Peyer's patch (tissue), 4 donors: ENCODE measurements at regions not wholly inside any gene's neighbourhood (a gene's known extent, or its start where the extent isn't known, plus 50 kb on each side); places are given as distances from the start of the nearest gene placed in this dataset.

Experiments used
- DNase-seq, 3 donors: peaks; one replicate each; pipeline ENCODE4 v3.0.0-alpha.2; 2017 to 2019
- H3K27ac ChIP-seq, 4 donors: fragments of 200-600 bp; sonication (generic); one replicate each; pipeline ENCODE4 v1.5.1; 2016 to 2019
- H3K27me3 ChIP-seq, 2 donors: fragments of 200-600 bp; sonication (generic); one replicate each; pipeline ENCODE4 v1.5.1; 2019
- H3K36me3 ChIP-seq, 3 donors: fragments of 200-600 bp; sonication (generic); one replicate each; pipeline ENCODE4 v1.5.1; 2016 to 2019
- H3K4me1 ChIP-seq, 4 donors: fragments of 200-600 bp; sonication (generic); one replicate each; pipeline ENCODE4 v1.5.1; 2016 to 2019
- H3K4me3 ChIP-seq, 4 donors: fragments of 200-600 bp; sonication (generic); 1 replicate in 3 of 4; 2 replicates in 1 of 4; pipeline ENCODE4 v1.5.1; 2016 to 2019; ENCODE audit warnings: mild to moderate bottlenecking in 1 of 4
- H3K9me3 ChIP-seq, 4 donors: fragments of 200-600 bp; sonication (generic); one replicate each; pipeline ENCODE4 v1.5.1; 2016 to 2019; ENCODE audit warnings: mild to moderate bottlenecking in 1 of 4
- POLR2A ChIP-seq, 2 donors: fragments of 450-650 bp; IDR thresholded peaks; one replicate each; pipeline ENCODE4 v1.5.1; 2017; ENCODE audit warnings: antibody characterized with exemption in 2 of 2, mild to moderate bottlenecking in 2 of 2, moderate library complexity in 2 of 2
- TF ChIP-seq, protein P1 (sequence below), 6 experiments: fragments of 450-650 bp in 4 of 6; fragments of 200-600 bp in 2 of 6; sonication (generic) in 1 of 6; IDR thresholded peaks; one replicate each; pipeline ENCODE4 v1.5.1; 2017 to 2019; ENCODE audit warnings: antibody characterized with exemption in 6 of 6, mild to moderate bottlenecking in 3 of 6, moderate library complexity in 1 of 6

DNA sequence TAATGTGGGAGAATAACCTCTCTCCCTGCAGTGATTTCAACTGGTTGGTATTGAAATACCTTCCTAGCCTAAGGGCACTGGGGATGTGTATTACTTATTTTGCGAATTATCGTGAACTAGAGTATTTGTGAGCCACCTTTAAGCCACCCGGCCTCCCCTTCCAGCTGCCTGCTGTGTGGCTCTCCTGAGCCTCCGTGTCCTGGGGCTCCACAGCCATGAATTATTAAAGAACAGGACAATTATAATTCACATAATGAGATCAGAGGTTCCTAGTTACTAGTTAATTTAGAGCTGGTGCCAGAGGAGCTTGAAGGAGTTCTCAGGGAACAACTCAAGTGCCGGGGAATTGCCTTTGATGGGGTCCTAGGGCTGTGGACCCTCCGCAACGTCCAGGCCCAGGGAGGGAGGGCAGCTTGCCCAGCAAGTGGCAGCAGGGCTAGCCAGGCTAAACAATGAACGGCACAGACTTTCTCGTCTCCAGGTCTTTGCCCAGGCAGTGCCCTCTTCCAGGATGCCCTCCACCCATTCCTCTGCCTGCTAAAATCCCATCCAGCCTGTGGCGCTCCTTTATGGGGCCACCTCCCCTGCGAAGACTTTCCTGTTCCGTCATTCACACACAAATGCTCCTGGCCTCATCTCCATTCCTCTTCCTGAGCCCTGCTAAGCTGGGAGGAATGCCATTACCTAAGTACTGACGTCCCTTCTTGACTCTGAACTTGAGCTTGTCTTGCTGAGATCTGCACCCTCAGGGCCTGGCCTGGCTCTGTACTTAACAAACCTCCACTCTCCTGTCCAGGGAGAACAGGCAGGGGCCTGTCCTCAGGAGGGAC is 91.5 kb downstream of the RTL6 start:
- H3K27ac ChIP-seq: no peak overlapping the region
- TF ChIP-seq POLR2A (IDR thresholded peaks at IDR 0.05): no peak
- TF ChIP-seq, protein P1, sequence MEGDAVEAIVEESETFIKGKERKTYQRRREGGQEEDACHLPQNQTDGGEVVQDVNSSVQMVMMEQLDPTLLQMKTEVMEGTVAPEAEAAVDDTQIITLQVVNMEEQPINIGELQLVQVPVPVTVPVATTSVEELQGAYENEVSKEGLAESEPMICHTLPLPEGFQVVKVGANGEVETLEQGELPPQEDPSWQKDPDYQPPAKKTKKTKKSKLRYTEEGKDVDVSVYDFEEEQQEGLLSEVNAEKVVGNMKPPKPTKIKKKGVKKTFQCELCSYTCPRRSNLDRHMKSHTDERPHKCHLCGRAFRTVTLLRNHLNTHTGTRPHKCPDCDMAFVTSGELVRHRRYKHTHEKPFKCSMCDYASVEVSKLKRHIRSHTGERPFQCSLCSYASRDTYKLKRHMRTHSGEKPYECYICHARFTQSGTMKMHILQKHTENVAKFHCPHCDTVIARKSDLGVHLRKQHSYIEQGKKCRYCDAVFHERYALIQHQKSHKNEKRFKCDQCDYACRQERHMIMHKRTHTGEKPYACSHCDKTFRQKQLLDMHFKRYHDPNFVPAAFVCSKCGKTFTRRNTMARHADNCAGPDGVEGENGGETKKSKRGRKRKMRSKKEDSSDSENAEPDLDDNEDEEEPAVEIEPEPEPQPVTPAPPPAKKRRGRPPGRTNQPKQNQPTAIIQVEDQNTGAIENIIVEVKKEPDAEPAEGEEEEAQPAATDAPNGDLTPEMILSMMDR (IDR thresholded peaks at IDR 0.05): no peak
- no peaks in the 10 kb centered on the region for H3K4me1 ChIP-seq
- H3K4me3 ChIP-seq: no peak overlapping the region
- no peaks in the 10 kb centered on the region for H3K9me3 ChIP-seq
- H3K27me3 ChIP-seq: no peaks in the 10 kb centered on the region
- DNase-seq: peak in 1 of 3 donors; percentile 20
- H3K36me3 ChIP-seq: no peaks in the 10 kb centered on the region

GRCh38 chr22:44405661-44406060 is 92.4 kb downstream of the RTL6 start:
- Histone ChIP-seq H3K36me3 (no peaks in the 10 kb centered on the region), H3K4me1 (no peaks in the 10 kb centered on the region), H3K27ac (no peak overlapping the region), H3K27me3 (no peaks in the 10 kb centered on the region), H3K4me3 (no peak overlapping the region), H3K9me3 (no peaks in the 10 kb centered on the region)
- peak in 1 of 3 donors; percentile 22 for DNase-seq
- no peak for TF ChIP-seq POLR2A (IDR thresholded peaks at IDR 0.05)
- TF ChIP-seq, protein P1 (IDR thresholded peaks at IDR 0.05): no peak

- Histone ChIP-seq H3K4me1 (no peaks in the 10 kb centered on the region), H3K9me3 (no peaks in the 10 kb centered on the region), H3K27ac (no peak overlapping the region), H3K27me3 (no peaks in the 10 kb centered on the region), H3K36me3 (no peaks in the 10 kb centered on the region), H3K4me3 (no peak overlapping the region)
- DNase-seq: peak in 1 of 3 donors; percentile 15
- TF ChIP-seq, protein P1 (IDR thresholded peaks at IDR 0.05): no peak
- TF ChIP-seq POLR2A (IDR thresholded peaks at IDR 0.05): no peak
These were observed 91.7 kb upstream of the SHISAL1 start for GRCh38 chr22:44404341-44405020.

- no peak overlapping the region for H3K4me3 ChIP-seq
- H3K4me1 ChIP-seq: no peaks in the 10 kb centered on the region
- no peaks in the 10 kb centered on the region for H3K36me3 ChIP-seq
- TF ChIP-seq, protein P1 (IDR thresholded peaks at IDR 0.05): no peak
- no peak for TF ChIP-seq POLR2A (IDR thresholded peaks at IDR 0.05)
- no peaks in the 10 kb centered on the region for H3K27me3 ChIP-seq
- H3K27ac ChIP-seq: no peak overlapping the region
- peak in 1 of 3 donors; percentile 28 for DNase-seq
- no peaks in the 10 kb centered on the region for H3K9me3 ChIP-seq
These were observed 91.0 kb upstream of the SHISAL1 start for GRCh38 chr22:44403602-44404329.

DNA sequence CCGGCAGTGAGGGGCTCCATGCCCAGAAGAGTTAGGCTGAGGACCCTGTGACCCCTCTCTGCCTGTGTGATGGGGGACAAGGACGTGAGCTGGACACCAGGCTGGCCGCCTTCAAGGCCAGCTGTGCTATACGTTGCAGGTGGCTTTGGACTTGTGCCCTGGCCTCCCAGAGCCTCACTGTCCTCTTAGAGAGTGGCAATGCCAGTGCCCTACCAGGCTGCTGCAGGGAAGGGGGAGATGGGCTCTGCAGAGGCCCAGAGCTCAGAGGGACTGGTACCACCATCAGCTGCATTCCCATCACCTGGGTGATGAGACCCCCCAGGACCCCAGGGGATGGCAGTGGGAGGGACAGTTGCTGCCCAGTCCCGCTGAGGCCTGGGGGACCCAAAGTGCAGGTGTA is 90.4 kb upstream of the SHISAL1 start:
- Histone ChIP-seq H3K4me1 (no peaks in the 10 kb centered on the region), H3K36me3 (no peaks in the 10 kb centered on the region), H3K27ac (no peak overlapping the region), H3K9me3 (no peaks in the 10 kb centered on the region), H3K27me3 (no peaks in the 10 kb centered on the region), H3K4me3 (no peak overlapping the region)
- peak in 1 of 3 donors; percentile 44 for DNase-seq
- no peak for TF ChIP-seq POLR2A (IDR thresholded peaks at IDR 0.05)
- TF ChIP-seq, protein P1 (IDR thresholded peaks at IDR 0.05): no peak
